ENCODE measurements at regions not wholly inside any gene's neighbourhood (a gene's known extent, or its start where the extent isn't known, plus 50 kb on each side); places are given as distances from the start of the nearest gene placed in this dataset.
"Not testable (repeated sequence)": the region's sequence is repeated elsewhere in the genome, so short reads cannot be mapped to it uniquely, and the experiment has no call there.

DNA sequence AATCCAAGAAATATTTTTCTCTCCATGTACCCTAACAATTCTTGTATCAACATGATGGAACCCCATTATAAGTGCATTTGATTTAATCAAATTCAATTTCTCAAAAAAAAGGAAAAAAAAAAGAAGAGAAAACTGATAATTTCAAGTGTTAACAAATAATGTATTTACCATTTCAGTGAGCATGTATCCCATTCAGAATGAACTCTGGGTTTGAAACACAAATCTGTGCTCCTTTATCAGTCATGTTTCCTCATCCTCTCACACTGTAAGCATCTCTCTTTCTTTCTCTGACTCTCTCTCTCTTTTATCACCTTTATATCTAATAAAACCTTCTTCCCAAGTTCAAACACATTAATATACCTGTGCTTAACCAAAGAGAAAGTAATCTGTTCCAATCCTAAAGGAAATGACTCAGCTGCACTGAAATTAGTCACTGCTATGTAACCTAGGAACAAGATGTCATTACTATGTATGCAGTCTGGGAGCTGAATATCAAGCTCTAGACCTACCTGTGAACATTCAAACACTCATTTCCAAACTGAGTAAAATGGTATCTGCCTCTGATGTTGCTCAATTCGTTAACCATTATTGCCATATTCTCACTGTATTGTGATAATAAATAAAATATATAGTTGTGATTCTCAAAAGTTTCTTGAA is 135.0 kb upstream of the LRIG3 start:
- Histone ChIP-seq H3K4me3 (no peak overlapping the region), H3K27me3 (no peaks in the 10 kb centered on the region), H3K9me3 (no peaks in the 10 kb centered on the region), H3K36me3 (no peaks in the 10 kb centered on the region), H3K27ac (no peak overlapping the region), H3K4me1 (no peaks in the 10 kb centered on the region)
- no peak for DNase-seq
- TF ChIP-seq CTCF (IDR thresholded peaks at IDR 0.05) = no peak
- no peak for TF ChIP-seq POLR2A (IDR thresholded peaks at IDR 0.05)

DNA sequence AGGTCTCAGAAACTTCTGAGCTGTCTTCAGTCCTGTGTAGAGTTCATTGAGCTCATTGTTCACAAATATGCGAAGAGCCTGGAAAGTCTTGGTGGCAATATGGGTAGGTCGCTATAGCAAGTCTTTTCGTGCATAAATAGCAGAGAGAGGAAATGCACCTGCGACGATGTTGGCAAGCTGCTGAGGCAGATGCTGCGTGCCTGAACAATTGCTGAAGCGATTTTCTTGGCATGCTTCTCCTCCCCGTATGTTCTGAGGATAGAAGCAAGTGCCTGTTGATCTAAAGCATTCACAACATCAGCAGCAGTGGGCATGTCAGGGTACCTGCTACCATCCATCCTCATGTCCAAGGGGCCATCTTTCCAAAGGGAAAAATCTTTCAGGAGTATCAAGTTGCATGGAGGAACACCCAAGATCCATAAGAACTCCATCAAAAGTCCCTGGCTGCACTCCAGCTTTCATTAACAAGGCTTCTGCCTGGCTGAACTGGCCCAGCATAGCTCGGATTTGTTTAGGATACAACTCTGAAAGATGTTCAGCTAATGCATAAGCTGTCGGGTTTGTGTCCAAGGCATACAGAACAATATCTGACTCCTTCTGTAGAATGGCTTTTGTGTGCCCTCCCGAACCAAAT is 133.1 kb upstream of the LRIG3 start:
- not testable (repeated sequence) for H3K4me3 ChIP-seq, H3K27ac ChIP-seq, H3K4me1 ChIP-seq, H3K36me3 ChIP-seq, H3K27me3 ChIP-seq, DNase-seq, H3K9me3 ChIP-seq

- DNase-seq = no peak
- H3K36me3 ChIP-seq = no peaks in the 10 kb centered on the region
- H3K4me1 ChIP-seq = no peaks in the 10 kb centered on the region
- no peaks in the 10 kb centered on the region for H3K27me3 ChIP-seq
- peak in 3 of 6 experiments; percentile 19 to 31 (median 29) for TF ChIP-seq CTCF (IDR thresholded peaks at IDR 0.05)
- no peak for TF ChIP-seq POLR2A (IDR thresholded peaks at IDR 0.05)
- no peak overlapping the region for H3K27ac ChIP-seq
- no peaks in the 10 kb centered on the region for H3K9me3 ChIP-seq
- no peak overlapping the region for H3K4me3 ChIP-seq
These were observed 126.6 kb upstream of the LRIG3 start for GRCh38 chr12:59046763-59047534.

DNA sequence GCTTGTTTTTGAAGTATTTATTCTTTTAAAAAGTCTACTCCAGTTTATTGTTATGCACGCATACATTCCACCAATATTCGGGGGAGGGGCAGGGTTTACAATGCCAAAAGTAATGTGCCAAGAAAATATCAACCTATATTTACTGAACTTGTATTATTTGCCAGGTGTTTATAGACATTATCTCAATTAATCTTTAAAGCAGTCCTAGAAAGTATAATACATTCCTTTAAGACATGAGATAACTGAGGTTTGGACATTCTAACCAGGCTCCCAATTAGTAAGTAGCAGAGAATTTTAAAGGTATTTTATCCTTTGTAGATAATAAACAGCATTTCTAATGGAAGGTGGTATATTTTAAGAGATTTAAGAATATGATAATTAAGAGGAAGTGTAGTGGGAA is 124.5 kb upstream of the LRIG3 start:
- Histone ChIP-seq H3K27ac (no peak overlapping the region), H3K36me3 (no peaks in the 10 kb centered on the region), H3K9me3 (no peaks in the 10 kb centered on the region), H3K4me3 (no peak overlapping the region), H3K27me3 (no peaks in the 10 kb centered on the region), H3K4me1 (no peaks in the 10 kb centered on the region)
- TF ChIP-seq CTCF (IDR thresholded peaks at IDR 0.05) = no peak
- TF ChIP-seq POLR2A (IDR thresholded peaks at IDR 0.05) = no peak
- no peak for DNase-seq

- TF ChIP-seq POLR2A (IDR thresholded peaks at IDR 0.05) = no peak
- no peak for TF ChIP-seq CTCF (IDR thresholded peaks at IDR 0.05)
- no peak overlapping the region for H3K4me3 ChIP-seq
- H3K9me3 ChIP-seq = no peaks in the 10 kb centered on the region
- no peaks in the 10 kb centered on the region for H3K27me3 ChIP-seq
- peak overlapping the region in 2 of 4 donors; percentile 7 to 35 for H3K27ac ChIP-seq
- no peak for DNase-seq
- no peaks in the 10 kb centered on the region for H3K36me3 ChIP-seq
- H3K4me1 ChIP-seq = no peaks in the 10 kb centered on the region
These were observed 121.2 kb upstream of the LRIG3 start for GRCh38 chr12:59041241-59042121.

Data from Peyer's patch (tissue), 4 donors.